Kidney (tissue), 13 donors: ENCODE measurements at regions not wholly inside any gene's neighbourhood (a gene's known extent, or its start where the extent isn't known, plus 50 kb on each side); places are given as distances from the start of the nearest gene placed in this dataset.

Experiments
- DNase-seq, 5 donors: peaks; one replicate each; pipeline ENCODE4 v3.0.0-alpha.2; 2013 to 2020
- FAIRE-seq: peaks from 2 replicates; lab custom pipeline; 2012; peaks lifted over from hg19 to GRCh38; lab: Jason Lieb, UNC
- H3K27ac ChIP-seq, 2 donors: one replicate each; pipeline ENCODE4 v1.7.0; 2013; ENCODE audit warnings: low read depth in 2 of 2, low read length in 2 of 2, inconsistent platforms in 1 of 2
- H3K27me3 ChIP-seq: one replicate; pipeline ENCODE4 v1.7.1; 2013; ENCODE audit warnings: low read length, inconsistent platforms; ENCODE audit not compliant: control insufficient read depth, insufficient read depth
- H3K36me3 ChIP-seq, 3 donors: one replicate each; pipeline versions ENCODE4 v1.7.0 to v1.7.1; 2013; ENCODE audit warnings: low read length in 3 of 3, control low read depth in 1 of 3, inconsistent platforms in 1 of 3; ENCODE audit not compliant: insufficient read depth in 3 of 3, control insufficient read depth in 2 of 3
- H3K4me1 ChIP-seq, 3 donors: one replicate each; pipeline versions ENCODE4 v1.7.0 to v1.7.1; 2013; ENCODE audit warnings: low read length in 3 of 3, inconsistent platforms in 1 of 3, low read depth in 1 of 3; ENCODE audit not compliant: control insufficient read depth in 2 of 3, insufficient read depth in 2 of 3
- H3K4me3 ChIP-seq, 3 donors: one replicate each; pipeline versions ENCODE4 v1.7.0 to v1.8.1; 2013; ENCODE audit warnings: low read length in 3 of 3, control low read depth in 1 of 3, inconsistent platforms in 1 of 3
- H3K9ac ChIP-seq, 3 donors: one replicate each; pipeline versions ENCODE4 v1.7.0 to v1.7.1; 2013; ENCODE audit warnings: low read length in 3 of 3, control low read depth in 1 of 3, inconsistent platforms in 1 of 3
- H3K9me3 ChIP-seq, 3 donors: one replicate each; pipeline versions ENCODE4 v1.7.0 to v1.7.1; 2013; ENCODE audit warnings: low read length in 3 of 3, control low read depth in 1 of 3, inconsistent platforms in 1 of 3; ENCODE audit not compliant: control insufficient read depth in 2 of 3, insufficient read depth in 1 of 3
- CTCF ChIP-seq: IDR thresholded peaks from 3 replicates; pipeline ENCODE4 v1.5.1; 2012; ENCODE audit warnings: mild to moderate bottlenecking, moderate library complexity, borderline replicate concordance; ENCODE audit not compliant: insufficient read depth; ENCODE audit errors: extremely low read depth
- intact Hi-C: fragments of 100-400 bp; cut with DNase I; formaldehyde crosslinking; loops from one replicate; pipeline ENCODE4 v1.11.1; 2022
- donor health status: control.
- donor health status: control.
- donor health status: control.
- donor health status: control.
- donor health status: control.
- donor health status: DM: yes; HTN: yes; CAD: no.
- donor health status: Normal renal cell carcinoma (clear cell type).

- Histone ChIP-seq H3K36me3 (no peaks in the 10 kb centered on the region), H3K27me3 (no peaks in the 10 kb centered on the region), H3K4me1 (no peaks in the 10 kb centered on the region), H3K9me3 (no peaks in the 10 kb centered on the region), H3K4me3 (no peak overlapping the region), H3K9ac (no peak overlapping the region), H3K27ac (no peak overlapping the region)
- TF ChIP-seq CTCF: no peak
- no peak for FAIRE-seq
- intact Hi-C loops: no loop called here
- DNase-seq: no peak
These were observed 56.1 kb upstream of the ZNF536 start for GRCh38 chr19:30316000-30316491.

- Histone ChIP-seq H3K27me3 (no peaks in the 10 kb centered on the region), H3K9me3 (no peaks in the 10 kb centered on the region), H3K4me1 (no peaks in the 10 kb centered on the region), H3K27ac (no peak overlapping the region), H3K9ac (no peak overlapping the region), H3K36me3 (no peaks in the 10 kb centered on the region), H3K4me3 (no peak overlapping the region)
- TF ChIP-seq CTCF: no peak
- DNase-seq (no peak), FAIRE-seq (no peak)
- intact Hi-C loops: no loop called here
These were observed 55.6 kb upstream of the ZNF536 start for GRCh38 chr19:30316560-30317106.

- no peak overlapping the region for H3K9ac ChIP-seq
- intact Hi-C loops: no loop called here
- no peak overlapping the region for H3K27ac ChIP-seq
- TF ChIP-seq CTCF: no peak
- no peaks in the 10 kb centered on the region for H3K4me1 ChIP-seq
- DNase-seq: peak in 3 of 5 donors; percentile 14 to 59 (median 24)
- no peaks in the 10 kb centered on the region for H3K27me3 ChIP-seq
- no peaks in the 10 kb centered on the region for H3K36me3 ChIP-seq
- H3K9me3 ChIP-seq: no peaks in the 10 kb centered on the region
- no peak for FAIRE-seq
- H3K4me3 ChIP-seq: no peak overlapping the region
These were observed 54.8 kb upstream of the ZNF536 start for GRCh38 chr19:30317403-30317802.

GRCh38 chr19:30318261-30318660 is 53.9 kb upstream of the ZNF536 start:
- no peak for FAIRE-seq
- TF ChIP-seq CTCF: no peak

More at GRCh38 chr19:30318261-30318660, 53.9 kb upstream of the ZNF536 start:
- Histone ChIP-seq H3K9me3 (no peaks in the 10 kb centered on the region), H3K4me3 (no peak overlapping the region), H3K27ac (no peak overlapping the region), H3K36me3 (no peaks in the 10 kb centered on the region), H3K27me3 (no peaks in the 10 kb centered on the region), H3K4me1 (no peaks in the 10 kb centered on the region), H3K9ac (no peak overlapping the region)
- intact Hi-C loops: no loop called here
- DNase-seq: no peak
